HG03045 (cell line): ENCODE measurements at regions not wholly inside any gene's neighbourhood (a gene's known extent, or its start where the extent isn't known, plus 50 kb on each side); places are given as distances from the start of the nearest gene placed in this dataset.

Experiments used
- ATAC-seq: cut with Tn5 transposase; IDR thresholded peaks from one replicate; pipeline ENCODE4 v1.9.1; 2021; ENCODE audit warnings: mild to moderate bottlenecking, moderate library complexity; ENCODE audit not compliant: unreplicated experiment

- ATAC-seq = no peak
Observed at GRCh38 chr14:56918849-56919574, 108.7 kb upstream of the OTX2 start.

GRCh38 chr14:56905282-56905681 is 95.0 kb upstream of the OTX2 start:
- ATAC-seq = no peak

- no peak for ATAC-seq
Observed at GRCh38 chr14:56903304-56903969, 93.2 kb upstream of the OTX2 start.

- no peak for ATAC-seq
Observed at GRCh38 chr14:56902385-56902784, 92.1 kb upstream of the OTX2 start.

- no peak for ATAC-seq
Observed at GRCh38 chr14:56900726-56901125, 90.4 kb upstream of the OTX2 start.

- no peak for ATAC-seq
Observed at GRCh38 chr14:56899829-56900228, 89.5 kb upstream of the OTX2 start.

- no peak for ATAC-seq
Observed at GRCh38 chr14:56896922-56897321, 86.6 kb upstream of the OTX2 start.

GRCh38 chr14:56896231-56896630 is 86.0 kb upstream of the OTX2 start:
- no peak for ATAC-seq

- no peak for ATAC-seq
Observed at GRCh38 chr14:56895154-56895553, 84.9 kb upstream of the OTX2 start.

GRCh38 chr14:56894591-56894991 is 84.3 kb upstream of the OTX2 start:
- ATAC-seq = no peak

- no peak for ATAC-seq
Observed at GRCh38 chr14:56892959-56893358, 82.7 kb upstream of the OTX2 start.

- ATAC-seq = no peak
Observed at GRCh38 chr14:56891226-56891625, 80.9 kb upstream of the OTX2 start.

GRCh38 chr14:56889705-56890104 is 79.4 kb upstream of the OTX2 start:
- no peak for ATAC-seq

GRCh38 chr14:56888274-56888673 is 78.0 kb upstream of the OTX2 start:
- no peak for ATAC-seq

GRCh38 chr14:56887216-56887615 is 76.9 kb upstream of the OTX2 start:
- ATAC-seq = no peak

- no peak for ATAC-seq
Observed at GRCh38 chr14:56886471-56887062, 76.3 kb upstream of the OTX2 start.

GRCh38 chr14:56885825-56886224 is 75.5 kb upstream of the OTX2 start:
- no peak for ATAC-seq

GRCh38 chr14:56884617-56885016 is 74.3 kb upstream of the OTX2 start:
- no peak for ATAC-seq

- no peak for ATAC-seq
Observed at GRCh38 chr14:56881181-56881580, 70.9 kb upstream of the OTX2 start.

GRCh38 chr14:56878766-56879165 is 68.5 kb upstream of the OTX2 start:
- ATAC-seq = no peak

- no peak for ATAC-seq
Observed at GRCh38 chr14:56875104-56875675, 64.9 kb upstream of the OTX2 start.

GRCh38 chr14:56874375-56874774 is 64.1 kb upstream of the OTX2 start:
- no peak for ATAC-seq
